ENCODE measurements at regions not wholly inside any gene's neighbourhood (a gene's known extent, or its start where the extent isn't known, plus 50 kb on each side); places are given as distances from the start of the nearest gene placed in this dataset.

DNA sequence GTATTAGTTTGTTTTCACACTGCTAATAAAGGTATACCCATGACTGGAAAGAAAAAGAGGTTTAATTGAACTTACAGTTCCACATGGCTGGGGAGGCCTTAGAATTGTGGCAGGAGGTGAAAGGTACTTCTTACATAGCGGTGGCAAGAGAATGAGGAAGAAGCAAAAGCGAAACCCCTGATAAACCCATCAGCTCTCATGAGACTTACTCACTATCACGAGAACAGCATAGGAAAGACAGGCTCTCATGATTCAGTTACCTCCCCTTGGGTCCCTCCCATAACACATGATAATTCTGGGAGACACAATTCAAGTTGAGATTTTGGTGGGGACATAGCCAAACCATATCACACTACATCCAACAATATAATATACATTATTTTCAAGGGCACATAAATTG is 145.7 kb upstream of the BARHL2 start:
- no peak overlapping the region for H2BK5ac ChIP-seq (ENCODE audit: low read depth, low read length)
- no peak overlapping the region for H4K91ac ChIP-seq (replicated peaks; ENCODE audit: insufficient read length, low read length)
- FAIRE-seq (no peak), DNase-seq (ENCODE audit: low read depth in 1 of 2, low spot score in 2 of 2) (no peak)
- H3K9me3 ChIP-seq (ENCODE audit: insufficient read depth in 2 of 2, low read depth in 1 of 2, low read length in 1 of 2) = no peaks in the 10 kb centered on the region
- no peaks in the 10 kb centered on the region for H3K23me2 ChIP-seq (ENCODE audit: low read depth, low read length)
- no peak overlapping the region for H4K5ac ChIP-seq (ENCODE audit: insufficient read length, low read depth, low read length)
- no peak overlapping the region for H2BK20ac ChIP-seq (ENCODE audit: low read length)
- no peak overlapping the region for H3K23ac ChIP-seq (ENCODE audit: insufficient read length)
- no peak overlapping the region for H3K4me3 ChIP-seq (ENCODE audit: extremely low read depth in 1 of 4, insufficient read depth in 2 of 4, low read depth in 3 of 4, low read length in 4 of 4)
- H3K9ac ChIP-seq (replicated peaks in 1 of 4; ENCODE audit: extremely low read depth in 1 of 4, low read depth in 3 of 4, low read length in 3 of 4) = no peak overlapping the region
- H2AFZ ChIP-seq (ENCODE audit: low read length) = no peak overlapping the region
- H2BK120ac ChIP-seq (replicated peaks; ENCODE audit: low read depth, low read length) = no peak overlapping the region
- H3K4me2 ChIP-seq (ENCODE audit: insufficient read depth in 1 of 2, low read depth in 2 of 2, low read length in 2 of 2) = no peak overlapping the region
- H3K18ac ChIP-seq (ENCODE audit: extremely low read depth, low read length) = no peak overlapping the region
- WGBS, 2 experiments (ENCODE audit: extremely low coverage in 1 of 2, insufficient coverage in 1 of 2, insufficient read length in 1 of 2, insufficient replicate concordance in 2 of 2, low coverage in 1 of 2, low lambda C conversion rate in 2 of 2, missing lambda C conversion rate in 1 of 2) = 92% methylated on average over 3 of the region's 3 CpGs; no CpG with 5 or more reads in 1 of the 2 experiments
- H3K79me2 ChIP-seq (ENCODE audit: control insufficient read depth in 1 of 2, insufficient read depth in 2 of 2, low read length in 2 of 2) = no peaks in the 10 kb centered on the region
- no peaks in the 10 kb centered on the region for H3K27me3 ChIP-seq (replicated peaks in 1 of 4; ENCODE audit: control insufficient read depth in 3 of 4, extremely low read depth in 1 of 4, insufficient read depth in 3 of 4, low read length in 3 of 4)
- no peak overlapping the region for H3K27ac ChIP-seq (ENCODE audit: low read depth, low read length)
- no peaks in the 10 kb centered on the region for H4K20me1 ChIP-seq (replicated peaks in 1 of 2; ENCODE audit: control insufficient read depth in 1 of 2, insufficient read depth in 2 of 2, low read length in 2 of 2)
- no peak overlapping the region for H3K56ac ChIP-seq (replicated peaks; ENCODE audit: insufficient read length, low read depth, low read length)
- H2AK5ac ChIP-seq (ENCODE audit: low read depth, low read length) = no peak overlapping the region
- no peak overlapping the region for H2BK15ac ChIP-seq (ENCODE audit: low read length)
- no peak overlapping the region for H3K14ac ChIP-seq (ENCODE audit: insufficient read length)
- H3K4me1 ChIP-seq (replicated peaks in 1 of 4; ENCODE audit: control insufficient read depth in 3 of 4, insufficient read depth in 4 of 4, low read length in 3 of 4) = no peaks in the 10 kb centered on the region
- no peak overlapping the region for H3K4ac ChIP-seq (replicated peaks; ENCODE audit: insufficient read length, low read depth, low read length)
- H3K36me3 ChIP-seq (ENCODE audit: control insufficient read depth in 2 of 4, insufficient read depth in 4 of 4, low read length in 3 of 4) = no peaks in the 10 kb centered on the region
- H4K8ac ChIP-seq (ENCODE audit: extremely low read depth, insufficient read depth, low read length) = no peak overlapping the region
- ChIA-PET CTCF (ENCODE audit: partially characterized antibody) (no interaction called here), POLR2A (ENCODE audit: partially characterized antibody) (no interaction called here)
- H3K79me1 ChIP-seq (ENCODE audit: low read depth, low read length) = no peaks in the 10 kb centered on the region
- H2BK12ac ChIP-seq (ENCODE audit: low read depth, low read length) = no peak overlapping the region
- TF ChIP-seq BCL11A (IDR thresholded peaks at IDR 0.05; ENCODE audit: low read depth in 2 of 2, low read length in 2 of 2) (no peak), ATF2 (IDR thresholded peaks at IDR 0.05; ENCODE audit: low read length) (no peak), JUND (IDR thresholded peaks at IDR 0.05; ENCODE audit: low read length) (no peak), ZNF274 (IDR thresholded peaks at IDR 0.05; ENCODE audit: borderline replicate concordance, extremely low read depth, low read length) (no peak), SP2 (IDR thresholded peaks at IDR 0.05; ENCODE audit: low read length) (no peak), RNF2 (IDR thresholded peaks at IDR 0.05; ENCODE audit: borderline replicate concordance, low read depth, low read length, missing control alignments, poor library complexity, severe bottlenecking) (no peak), HDAC6 (IDR thresholded peaks at IDR 0.05; ENCODE audit: low read depth, low read length) (no peak), TAF7 (optimal IDR thresholded peaks at IDR 0.05; ENCODE audit: borderline replicate concordance, low read depth, low read length) (no peak), TEAD4 (IDR thresholded peaks at IDR 0.05; ENCODE audit: low read depth, low read length) (no peak), POLR2AphosphoS5 (IDR thresholded peaks at IDR 0.05; ENCODE audit: low read depth, low read length) (no peak), SRF (IDR thresholded peaks at IDR 0.05; ENCODE audit: low read depth, low read length) (no peak), CHD1 (IDR thresholded peaks at IDR 0.05; ENCODE audit: low read depth, low read length) (no peak), CTBP2 (IDR thresholded peaks at IDR 0.05; ENCODE audit: borderline replicate concordance, insufficient read depth, insufficient read length, low read length) (no peak), SIN3A (conservative IDR thresholded peaks at IDR 0.05 in 1 of 2, IDR thresholded peaks at IDR 0.05 in 1 of 2; ENCODE audit: low read depth in 1 of 2, low read length in 2 of 2) (no peak)

All from H1 (cell line).